Subcutaneous abdominal adipose tissue (tissue), 5 donors: ENCODE measurements at regions not wholly inside any gene's neighbourhood (a gene's known extent, or its start where the extent isn't known, plus 50 kb on each side); places are given as distances from the start of the nearest gene placed in this dataset.

Experiments
- H3K27ac ChIP-seq: one replicate; pipeline ENCODE4 v1.7.0; 2013; ENCODE audit warnings: low read depth, mild to moderate bottlenecking, inconsistent platforms, low read length, moderate library complexity
- H3K27me3 ChIP-seq, 5 donors: one replicate each; pipeline ENCODE4 v1.7.0; 2013; ENCODE audit warnings: low read length in 5 of 5, inconsistent platforms in 1 of 5; ENCODE audit not compliant: control insufficient read depth in 5 of 5, insufficient read depth in 4 of 5
- H3K36me3 ChIP-seq, 5 donors: one replicate each; pipeline ENCODE4 v1.7.0; 2013; ENCODE audit warnings: low read length in 5 of 5; ENCODE audit not compliant: control insufficient read depth in 5 of 5, insufficient read depth in 5 of 5
- H3K4me1 ChIP-seq, 5 donors: one replicate each; pipeline ENCODE4 v1.7.0; 2013; ENCODE audit warnings: low read length in 5 of 5, mild to moderate bottlenecking in 3 of 5, moderate library complexity in 1 of 5; ENCODE audit not compliant: control insufficient read depth in 5 of 5, insufficient read depth in 5 of 5
- H3K4me3 ChIP-seq, 5 donors: one replicate each; pipeline ENCODE4 v1.7.0; 2013; ENCODE audit warnings: low read length in 5 of 5, low read depth in 1 of 5
- H3K9ac ChIP-seq, 5 donors: one replicate each; pipeline ENCODE4 v1.7.0; 2013; ENCODE audit warnings: low read length in 5 of 5, mild to moderate bottlenecking in 4 of 5, moderate library complexity in 3 of 5
- H3K9me3 ChIP-seq, 5 donors: one replicate each; pipeline ENCODE4 v1.7.0; 2013; ENCODE audit warnings: low read length in 5 of 5; ENCODE audit not compliant: control insufficient read depth in 5 of 5
- donor health status: healthy.
- donor health status: healthy.
- donor health status: healthy.
- donor health status: healthy.
- donor health status: healthy.

GRCh38 chr2:200217320-200217719 is 89.2 kb upstream of the SPATS2L start:
- Histone ChIP-seq H3K9me3 (no peaks in the 10 kb centered on the region), H3K4me1 (peaks cover 0 to 5% (median 0%) of the 10 kb centered on the region in 5 donors), H3K9ac (no peak overlapping the region), H3K27me3 (no peaks in the 10 kb centered on the region), H3K36me3 (no peaks in the 10 kb centered on the region), H3K27ac (no peak overlapping the region), H3K4me3 (no peak overlapping the region)

- no peaks in the 10 kb centered on the region for H3K27me3 ChIP-seq
- peaks cover 0 to 5% (median 0%) of the 10 kb centered on the region in 5 donors for H3K4me1 ChIP-seq
- H3K4me3 ChIP-seq = no peak overlapping the region
- H3K9ac ChIP-seq = no peak overlapping the region
- no peaks in the 10 kb centered on the region for H3K9me3 ChIP-seq
- H3K27ac ChIP-seq = no peak overlapping the region
- no peaks in the 10 kb centered on the region for H3K36me3 ChIP-seq
These were observed 87.8 kb upstream of the SPATS2L start for GRCh38 chr2:200218645-200219044.

GRCh38 chr2:200219309-200220113 is 87.0 kb upstream of the SPATS2L start:
- Histone ChIP-seq H3K36me3 (no peaks in the 10 kb centered on the region), H3K4me3 (no peak overlapping the region), H3K9ac (no peak overlapping the region), H3K27ac (no peak overlapping the region), H3K9me3 (no peaks in the 10 kb centered on the region), H3K27me3 (no peaks in the 10 kb centered on the region), H3K4me1 (peaks cover 0 to 7% (median 0%) of the 10 kb centered on the region in 5 donors)

- no peak overlapping the region for H3K27ac ChIP-seq
- no peaks in the 10 kb centered on the region for H3K27me3 ChIP-seq
- H3K9me3 ChIP-seq = no peaks in the 10 kb centered on the region
- H3K4me1 ChIP-seq = peaks cover 0 to 7% (median 0%) of the 10 kb centered on the region in 5 donors
- no peak overlapping the region for H3K9ac ChIP-seq
- no peak overlapping the region for H3K4me3 ChIP-seq
- no peaks in the 10 kb centered on the region for H3K36me3 ChIP-seq
These were observed 86.2 kb upstream of the SPATS2L start for GRCh38 chr2:200220251-200220650.

GRCh38 chr2:200221055-200221955 is 85.2 kb upstream of the SPATS2L start:
- no peak overlapping the region for H3K27ac ChIP-seq

GRCh38 chr2:200222791-200223190 is 83.7 kb upstream of the SPATS2L start:
- no peak overlapping the region for H3K27ac ChIP-seq
- no peaks in the 10 kb centered on the region for H3K9me3 ChIP-seq
- H3K4me1 ChIP-seq = peaks cover 0 to 20% (median 17%) of the 10 kb centered on the region in 5 donors
- H3K36me3 ChIP-seq = no peaks in the 10 kb centered on the region
- H3K4me3 ChIP-seq = no peak overlapping the region
- no peaks in the 10 kb centered on the region for H3K27me3 ChIP-seq
- no peak overlapping the region for H3K9ac ChIP-seq

More at GRCh38 chr2:200221055-200221955, 85.2 kb upstream of the SPATS2L start:
- no peaks in the 10 kb centered on the region for H3K36me3 ChIP-seq
- no peaks in the 10 kb centered on the region for H3K27me3 ChIP-seq
- no peak overlapping the region for H3K9ac ChIP-seq
- no peaks in the 10 kb centered on the region for H3K9me3 ChIP-seq
- no peak overlapping the region for H3K4me3 ChIP-seq
- H3K4me1 ChIP-seq = peaks cover 0 to 11% (median 9%) of the 10 kb centered on the region in 5 donors

GRCh38 chr2:200223205-200223784 is 83.2 kb upstream of the SPATS2L start:
- no peaks in the 10 kb centered on the region for H3K9me3 ChIP-seq
- H3K4me3 ChIP-seq = no peak overlapping the region
- H3K4me1 ChIP-seq = peaks cover 0 to 20% (median 17%) of the 10 kb centered on the region in 5 donors
- H3K36me3 ChIP-seq = no peaks in the 10 kb centered on the region
- H3K9ac ChIP-seq = no peak overlapping the region
- no peak overlapping the region for H3K27ac ChIP-seq
- no peaks in the 10 kb centered on the region for H3K27me3 ChIP-seq

GRCh38 chr2:200225951-200226350 is 80.5 kb upstream of the SPATS2L start:
- Histone ChIP-seq H3K27ac (no peak overlapping the region), H3K9me3 (no peaks in the 10 kb centered on the region), H3K4me1 (peaks cover 0 to 18% (median 17%) of the 10 kb centered on the region in 5 donors), H3K9ac (no peak overlapping the region), H3K27me3 (no peaks in the 10 kb centered on the region), H3K36me3 (no peaks in the 10 kb centered on the region), H3K4me3 (no peak overlapping the region)

GRCh38 chr2:200226451-200227426 is 79.8 kb upstream of the SPATS2L start:
- H3K27me3 ChIP-seq = no peaks in the 10 kb centered on the region
- no peak overlapping the region for H3K27ac ChIP-seq
- no peak overlapping the region for H3K9ac ChIP-seq
- no peaks in the 10 kb centered on the region for H3K36me3 ChIP-seq
- peak overlapping the region in 1 of 5 donors; percentile 5 for H3K4me3 ChIP-seq
- peaks cover 0 to 18% (median 17%) of the 10 kb centered on the region in 5 donors for H3K4me1 ChIP-seq
- no peaks in the 10 kb centered on the region for H3K9me3 ChIP-seq
